Kidney (tissue), 13 donors: ENCODE measurements at regions not wholly inside any gene's neighbourhood (a gene's known extent, or its start where the extent isn't known, plus 50 kb on each side); places are given as distances from the start of the nearest gene placed in this dataset.

Source experiments
- DNase-seq, 5 donors: peaks; one replicate each; pipeline ENCODE4 v3.0.0-alpha.2; 2013 to 2020
- FAIRE-seq: peaks from 2 replicates; lab custom pipeline; 2012; peaks lifted over from hg19 to GRCh38; lab: Jason Lieb, UNC
- H3K27ac ChIP-seq, 2 donors: one replicate each; pipeline ENCODE4 v1.7.0; 2013; ENCODE audit warnings: low read depth in 2 of 2, low read length in 2 of 2, inconsistent platforms in 1 of 2
- H3K27me3 ChIP-seq: one replicate; pipeline ENCODE4 v1.7.1; 2013; ENCODE audit warnings: low read length, inconsistent platforms; ENCODE audit not compliant: control insufficient read depth, insufficient read depth
- H3K36me3 ChIP-seq, 3 donors: one replicate each; pipeline versions ENCODE4 v1.7.0 to v1.7.1; 2013; ENCODE audit warnings: low read length in 3 of 3, control low read depth in 1 of 3, inconsistent platforms in 1 of 3; ENCODE audit not compliant: insufficient read depth in 3 of 3, control insufficient read depth in 2 of 3
- H3K4me1 ChIP-seq, 3 donors: one replicate each; pipeline versions ENCODE4 v1.7.0 to v1.7.1; 2013; ENCODE audit warnings: low read length in 3 of 3, inconsistent platforms in 1 of 3, low read depth in 1 of 3; ENCODE audit not compliant: control insufficient read depth in 2 of 3, insufficient read depth in 2 of 3
- H3K4me3 ChIP-seq, 3 donors: one replicate each; pipeline versions ENCODE4 v1.7.0 to v1.8.1; 2013; ENCODE audit warnings: low read length in 3 of 3, control low read depth in 1 of 3, inconsistent platforms in 1 of 3
- H3K9ac ChIP-seq, 3 donors: one replicate each; pipeline versions ENCODE4 v1.7.0 to v1.7.1; 2013; ENCODE audit warnings: low read length in 3 of 3, control low read depth in 1 of 3, inconsistent platforms in 1 of 3
- H3K9me3 ChIP-seq, 3 donors: one replicate each; pipeline versions ENCODE4 v1.7.0 to v1.7.1; 2013; ENCODE audit warnings: low read length in 3 of 3, control low read depth in 1 of 3, inconsistent platforms in 1 of 3; ENCODE audit not compliant: control insufficient read depth in 2 of 3, insufficient read depth in 1 of 3
- CTCF ChIP-seq: IDR thresholded peaks from 3 replicates; pipeline ENCODE4 v1.5.1; 2012; ENCODE audit warnings: mild to moderate bottlenecking, moderate library complexity, borderline replicate concordance; ENCODE audit not compliant: insufficient read depth; ENCODE audit errors: extremely low read depth
- intact Hi-C: fragments of 100-400 bp; cut with DNase I; formaldehyde crosslinking; loops from one replicate; pipeline ENCODE4 v1.11.1; 2022
- donor health status: control.
- donor health status: control.
- donor health status: control.
- donor health status: control.
- donor health status: control.
- donor health status: DM: yes; HTN: yes; CAD: no.
- donor health status: Normal renal cell carcinoma (clear cell type).

DNA sequence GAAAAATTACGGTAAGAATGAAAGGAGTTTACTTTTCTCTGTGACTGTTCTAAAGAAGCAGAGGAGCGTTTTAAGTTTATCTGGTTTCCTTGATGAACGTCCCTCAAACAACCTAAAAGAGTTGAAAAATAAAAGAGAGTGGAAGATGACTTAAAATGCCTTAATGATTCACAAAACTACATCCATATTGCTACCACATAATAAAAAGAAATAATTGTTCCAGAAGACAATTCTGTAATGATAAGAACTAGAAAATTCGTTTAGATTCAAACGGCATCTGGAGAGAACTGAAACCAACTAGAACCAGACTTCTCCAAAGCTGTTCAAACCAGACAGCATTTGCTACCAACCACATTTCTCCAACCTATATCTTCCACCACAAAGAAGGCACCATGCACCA, 68.1 kb downstream of the TEKT4 start:
- no peak for FAIRE-seq
- no peaks in the 10 kb centered on the region for H3K4me1 ChIP-seq
- H3K4me3 ChIP-seq = no peak overlapping the region
- H3K9me3 ChIP-seq = no peaks in the 10 kb centered on the region
- TF ChIP-seq CTCF = no peak
- no peak overlapping the region for H3K27ac ChIP-seq
- no peaks in the 10 kb centered on the region for H3K27me3 ChIP-seq
- H3K9ac ChIP-seq = no peak overlapping the region
- intact Hi-C loops = no loop called here
- H3K36me3 ChIP-seq = no peaks in the 10 kb centered on the region
- DNase-seq = no peak

DNA sequence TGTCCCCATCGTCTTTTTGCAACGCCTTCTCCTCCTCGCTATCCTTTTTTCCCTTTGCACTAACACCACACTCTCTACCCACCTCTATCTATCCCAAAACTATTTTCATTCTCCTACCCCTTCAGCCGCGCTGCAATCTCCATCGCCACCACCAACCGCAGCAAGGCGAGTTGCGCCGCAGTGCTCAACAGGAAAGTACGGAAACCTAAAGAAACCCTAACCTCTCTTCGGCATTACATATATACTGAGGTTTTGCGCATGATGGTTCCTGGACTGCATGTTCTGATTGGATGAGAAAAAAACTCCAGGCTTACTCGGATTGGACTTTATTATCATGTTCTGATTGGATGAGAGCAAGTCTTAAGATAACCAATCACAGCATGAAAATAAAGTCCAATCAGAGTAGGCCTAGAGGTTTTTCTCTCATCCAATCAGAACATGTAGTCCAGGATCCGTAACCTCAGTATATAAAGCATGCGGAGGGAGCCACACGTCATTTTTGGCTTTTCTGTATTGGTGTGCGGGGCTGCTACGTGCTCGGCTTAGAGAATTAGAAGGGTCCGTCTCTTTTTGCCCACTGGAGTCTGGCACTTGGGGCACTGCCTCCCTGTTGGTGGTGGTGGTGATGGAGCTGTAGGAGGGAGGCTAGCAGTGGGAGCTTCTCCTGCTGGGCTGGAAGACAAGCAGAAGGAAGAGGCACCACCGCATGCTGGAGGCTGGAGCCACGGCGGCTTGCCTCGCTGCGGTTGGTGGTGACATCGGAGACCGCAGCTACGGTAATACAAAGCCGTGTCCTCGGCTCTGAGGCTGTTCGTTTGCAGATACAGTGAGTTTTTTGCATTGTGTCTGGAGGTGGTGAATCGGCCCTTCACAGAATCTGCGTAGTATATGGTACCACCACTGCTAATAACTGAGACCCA, 76.1 kb downstream of the TEKT4 start:
- Histone ChIP-seq H3K9me3 (no peaks in the 10 kb centered on the region), H3K27me3 (no peaks in the 10 kb centered on the region), H3K27ac (no peak overlapping the region), H3K4me1 (no peaks in the 10 kb centered on the region), H3K36me3 (no peaks in the 10 kb centered on the region), H3K4me3 (no peak overlapping the region), H3K9ac (no peak overlapping the region)
- no peak for FAIRE-seq
- TF ChIP-seq CTCF = no peak
- DNase-seq = no peak
- intact Hi-C loops = no loop called here

- H3K4me1 ChIP-seq = no peaks in the 10 kb centered on the region
- no peak for TF ChIP-seq CTCF
- no peaks in the 10 kb centered on the region for H3K36me3 ChIP-seq
- H3K27me3 ChIP-seq = peaks cover 2% of the 10 kb centered on the region
- intact Hi-C loops = no loop called here
- no peak overlapping the region for H3K4me3 ChIP-seq
- H3K9me3 ChIP-seq = no peaks in the 10 kb centered on the region
- no peak for FAIRE-seq
- no peak overlapping the region for H3K9ac ChIP-seq
- no peak for DNase-seq
- no peak overlapping the region for H3K27ac ChIP-seq
Measured at GRCh38 chr2:94955702-94956101, 69.8 kb upstream of the MAL start.
